Activated CD8-positive, alpha-beta memory T cell treated with anti-CD3 and anti-CD28 coated beads for 4 hours (primary cell): ENCODE measurements at regions not wholly inside any gene's neighbourhood (a gene's known extent, or its start where the extent isn't known, plus 50 kb on each side); places are given as distances from the start of the nearest gene placed in this dataset.
"Not testable (repeated sequence)": the region's sequence is repeated elsewhere in the genome, so short reads cannot be mapped to it uniquely, and the experiment has no call there.

Experiments
- DNase-seq, 2 donors: peaks; one replicate each; pipeline ENCODE4 v3.0.0-alpha.2; 2020; ENCODE audit warnings: low read depth in 2 of 2

DNA sequence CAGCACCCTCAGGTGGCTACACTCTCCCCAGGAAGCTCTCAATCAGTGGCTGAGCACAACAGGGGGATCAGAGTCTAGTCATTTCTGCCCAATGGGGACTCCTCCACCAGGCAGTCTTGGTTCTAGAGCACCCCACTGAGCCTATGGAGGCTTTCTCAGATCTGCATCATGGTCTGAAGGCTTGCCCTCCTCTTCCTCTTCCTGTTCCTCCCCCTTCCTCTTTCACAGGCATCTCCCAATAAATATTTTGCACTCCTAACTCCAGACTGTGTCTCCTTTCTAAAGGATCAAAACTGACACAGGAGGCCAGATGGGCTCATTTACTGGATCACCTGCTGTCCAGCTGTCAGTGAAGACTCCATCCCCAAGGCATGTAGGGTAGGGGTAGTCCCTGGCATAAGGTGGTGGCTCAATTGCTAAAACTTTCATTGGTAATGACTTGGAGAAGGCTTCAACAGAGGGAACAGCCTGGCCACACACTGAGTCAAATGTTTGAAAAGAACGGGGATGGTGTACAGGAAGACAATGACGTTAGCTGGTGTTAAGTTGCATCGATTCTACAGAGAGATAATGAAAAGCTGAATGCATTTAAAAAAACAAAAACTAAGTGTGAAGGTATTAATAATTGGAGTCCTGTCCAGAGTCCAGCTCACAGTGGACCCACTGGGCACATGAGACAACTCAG is 84.2 kb upstream of the SLC2A1 start:
- no peak for DNase-seq

DNA sequence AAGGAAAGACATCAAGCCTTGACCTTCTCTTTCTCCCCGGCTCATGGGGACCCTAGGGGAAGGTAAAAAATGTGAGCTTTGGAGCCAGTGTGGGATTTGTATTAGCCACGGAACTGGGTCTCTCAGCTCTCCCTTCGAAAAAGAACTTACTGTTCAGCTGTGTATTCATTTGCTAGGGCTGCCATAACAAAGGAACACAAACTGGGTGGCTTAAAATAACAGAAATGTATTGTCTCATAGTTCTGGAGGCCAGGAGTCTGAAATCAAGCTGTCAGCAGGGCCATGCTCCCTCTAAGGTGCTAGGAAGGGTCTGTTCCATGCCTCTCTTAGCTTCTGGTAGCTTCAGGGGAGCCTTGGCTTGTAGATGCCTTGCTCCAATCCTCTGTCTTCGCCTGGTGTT is 83.5 kb upstream of the SLC2A1 start:
- no peak for DNase-seq

DNA sequence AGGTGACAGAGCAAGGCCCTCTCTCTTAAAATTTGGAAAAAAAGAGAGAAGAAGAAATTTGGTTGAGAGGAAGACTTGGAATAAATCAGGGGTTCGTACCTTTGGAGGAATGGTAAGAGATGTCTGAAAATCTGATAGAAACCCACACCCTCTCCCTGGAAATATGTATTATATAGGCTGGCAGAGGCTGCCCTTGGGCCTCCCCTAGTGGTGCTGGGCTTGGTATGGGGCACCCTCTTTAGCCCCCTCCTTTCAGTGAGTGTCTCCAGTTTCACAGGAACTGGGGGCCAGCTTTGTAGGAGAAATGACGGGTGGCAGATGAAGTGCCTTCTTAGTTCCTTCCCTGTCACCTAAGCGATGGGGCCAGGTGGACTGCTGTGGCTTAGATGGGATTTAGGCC is 82.9 kb upstream of the SLC2A1 start:
- DNase-seq: no peak

DNA sequence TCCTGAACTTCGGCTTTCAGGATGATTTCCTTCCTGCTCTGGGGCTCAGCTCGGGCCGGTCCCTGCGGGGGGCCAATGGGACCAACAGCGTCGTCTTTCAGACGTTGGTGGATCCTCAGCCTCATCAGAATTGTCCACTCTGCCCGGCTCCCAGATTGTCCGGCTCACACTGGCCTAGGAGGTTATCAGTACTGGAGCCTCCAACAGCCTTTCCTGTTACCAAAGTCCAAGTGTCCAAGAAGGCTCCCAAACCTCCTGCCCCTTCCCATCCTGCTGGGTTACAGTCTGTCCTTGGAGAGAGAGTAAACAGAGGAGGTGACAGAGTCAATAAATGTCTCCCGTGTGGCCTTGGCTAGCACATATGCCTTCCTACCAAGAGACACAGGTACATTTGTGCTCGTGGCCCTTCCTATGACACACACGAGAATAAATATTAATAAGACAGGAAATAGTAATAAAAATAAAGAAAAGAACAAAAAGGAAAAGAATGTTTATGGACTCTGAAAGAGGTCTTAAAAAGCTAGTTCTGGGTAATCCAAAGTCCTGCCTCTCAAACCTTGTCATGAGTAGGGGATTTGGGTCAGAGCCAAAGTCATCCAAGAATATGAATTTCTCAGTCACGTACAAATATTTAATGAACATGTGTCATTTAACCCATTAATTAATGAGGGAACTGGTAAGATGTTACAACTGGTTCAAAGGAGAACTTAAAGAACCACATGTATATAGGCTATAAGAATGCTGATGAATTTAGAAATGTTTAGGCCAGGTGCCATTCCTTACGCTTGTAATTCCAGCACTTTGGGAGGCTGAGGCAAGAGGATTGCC is 80.8 kb upstream of the SLC2A1 start:
- DNase-seq: no peak

DNA sequence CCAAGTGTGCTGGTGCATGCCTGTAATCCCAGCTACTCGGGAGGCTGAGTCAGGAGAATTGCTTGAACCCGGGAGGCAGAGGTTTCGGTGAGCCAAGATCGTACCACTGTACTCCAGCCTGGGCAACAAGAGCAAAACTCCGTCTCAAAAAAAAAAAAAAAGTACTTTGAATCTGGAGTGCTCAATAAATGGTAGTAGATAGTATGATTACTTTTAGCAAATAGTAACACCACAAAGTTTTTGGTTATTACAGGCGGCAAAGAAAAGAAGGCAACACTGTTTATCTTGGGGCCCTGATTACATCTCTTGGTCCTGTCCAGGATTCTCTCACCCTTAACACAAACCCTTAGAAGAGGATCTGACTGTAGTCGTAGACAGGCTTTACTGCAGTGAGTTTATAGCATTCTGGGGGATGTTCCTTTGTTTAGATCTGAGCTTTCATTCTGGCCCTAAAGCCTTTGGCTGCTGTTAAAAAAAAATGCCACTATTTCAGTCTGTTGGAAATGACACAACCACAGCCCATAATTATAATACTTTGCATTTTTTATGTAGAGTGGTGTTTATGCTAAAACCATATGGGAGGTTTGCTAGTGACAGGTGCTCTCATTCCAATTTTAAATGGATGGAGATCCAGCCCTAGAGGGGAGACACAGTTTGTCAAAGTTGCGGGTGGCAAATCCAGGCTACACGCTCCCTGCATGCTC is 79.7 kb upstream of the SLC2A1 start:
- no peak for DNase-seq

DNA sequence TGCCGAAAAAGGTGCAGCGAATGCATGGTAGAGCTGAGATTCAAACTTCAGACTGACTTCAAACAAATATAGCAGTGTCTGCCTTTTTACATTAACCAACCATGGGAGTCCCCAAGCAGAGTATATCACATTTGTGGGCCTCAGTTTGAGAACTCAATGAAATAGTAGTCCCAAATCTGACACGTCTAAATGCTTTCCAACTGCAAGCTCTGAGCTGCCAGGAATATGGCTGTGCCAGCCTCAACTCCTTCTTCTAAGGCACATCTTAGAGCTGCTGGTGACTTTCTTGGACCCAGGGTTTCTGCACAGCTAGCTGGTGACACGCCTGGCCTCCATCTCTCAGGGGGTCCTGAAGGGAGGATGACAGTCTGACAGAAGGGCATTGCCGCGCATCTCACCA is 78.8 kb upstream of the SLC2A1 start:
- DNase-seq: no peak

DNA sequence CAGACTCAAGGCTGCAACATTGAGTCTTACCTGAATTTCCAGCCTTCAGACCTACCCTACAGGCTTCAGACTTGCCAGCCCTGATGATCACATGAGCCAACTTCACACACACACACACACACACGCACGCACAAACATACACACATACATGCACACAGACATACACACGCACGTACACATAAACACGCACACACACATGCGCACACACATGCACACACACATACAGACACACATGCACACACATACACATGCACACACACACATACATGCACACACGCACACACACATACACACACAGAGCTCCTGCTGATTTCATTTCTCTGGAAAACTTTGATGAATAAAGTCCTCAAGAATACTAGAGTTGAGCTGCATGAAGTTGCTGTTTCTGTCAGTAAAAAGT is 78.3 kb upstream of the SLC2A1 start:
- DNase-seq: no peak

DNA sequence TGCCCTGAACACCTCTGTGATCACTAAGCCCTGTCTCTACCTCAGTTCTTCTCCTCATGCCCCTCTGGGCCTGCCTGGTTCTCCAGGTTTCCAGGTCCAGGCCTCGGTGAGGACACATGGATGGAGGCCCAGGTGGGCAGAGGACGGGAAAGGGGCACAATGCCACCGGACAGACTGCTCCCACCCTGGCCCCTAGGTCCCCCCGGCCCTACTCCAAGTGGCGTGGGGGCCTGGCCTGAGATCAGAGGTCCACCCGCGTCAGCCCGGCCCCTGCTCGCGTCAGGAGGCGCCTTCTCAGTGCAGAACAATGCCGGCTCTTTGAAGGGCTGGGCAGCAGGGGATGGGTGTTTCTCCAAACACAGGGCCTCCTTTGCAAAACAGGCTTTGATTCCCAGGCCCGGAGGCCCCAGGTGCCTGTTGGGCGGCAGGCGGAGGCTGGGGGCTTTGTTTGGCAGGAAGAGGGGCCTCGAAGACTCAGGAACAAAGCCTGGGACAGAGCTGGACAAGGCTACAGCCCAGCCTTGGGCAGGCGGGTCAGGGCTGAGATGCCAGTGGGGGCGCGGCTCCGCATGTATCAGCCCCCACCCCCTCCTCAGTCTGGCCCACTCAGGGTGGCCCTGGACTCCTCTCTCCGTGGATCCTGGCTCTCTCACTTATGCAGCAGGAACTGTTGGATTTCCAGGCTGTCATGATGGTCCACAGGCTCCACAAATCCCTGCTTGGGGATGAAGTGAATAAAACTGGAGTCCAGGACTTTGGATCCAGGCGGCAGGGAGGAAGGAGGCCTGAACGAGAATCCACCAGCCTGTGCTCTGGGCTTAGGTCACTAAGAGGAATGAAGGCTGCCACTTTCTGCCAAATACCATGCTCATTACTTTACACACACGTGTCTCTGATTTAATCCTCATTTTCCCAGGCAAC is 77.4 kb upstream of the SLC2A1 start:
- no peak for DNase-seq

DNA sequence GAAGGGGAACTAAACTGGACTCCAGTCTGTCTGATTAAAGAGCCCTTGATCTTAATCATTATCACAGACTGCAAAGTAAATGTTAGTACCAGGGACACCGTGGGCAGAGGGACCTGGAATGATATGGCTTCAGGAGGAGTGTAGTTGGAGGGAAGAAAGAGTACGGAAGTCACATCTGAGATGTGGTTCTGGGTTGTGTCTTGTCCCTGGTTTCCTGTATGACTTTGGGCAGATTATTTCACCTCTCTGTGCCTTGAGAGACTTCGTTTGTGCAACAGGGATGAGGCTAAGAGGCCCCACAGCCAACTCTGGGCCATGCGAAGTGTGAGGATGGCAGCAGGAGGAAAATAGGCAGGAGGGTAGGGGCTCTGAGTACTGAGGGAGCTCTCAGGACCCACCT is 76.1 kb upstream of the SLC2A1 start:
- no peak for DNase-seq

DNA sequence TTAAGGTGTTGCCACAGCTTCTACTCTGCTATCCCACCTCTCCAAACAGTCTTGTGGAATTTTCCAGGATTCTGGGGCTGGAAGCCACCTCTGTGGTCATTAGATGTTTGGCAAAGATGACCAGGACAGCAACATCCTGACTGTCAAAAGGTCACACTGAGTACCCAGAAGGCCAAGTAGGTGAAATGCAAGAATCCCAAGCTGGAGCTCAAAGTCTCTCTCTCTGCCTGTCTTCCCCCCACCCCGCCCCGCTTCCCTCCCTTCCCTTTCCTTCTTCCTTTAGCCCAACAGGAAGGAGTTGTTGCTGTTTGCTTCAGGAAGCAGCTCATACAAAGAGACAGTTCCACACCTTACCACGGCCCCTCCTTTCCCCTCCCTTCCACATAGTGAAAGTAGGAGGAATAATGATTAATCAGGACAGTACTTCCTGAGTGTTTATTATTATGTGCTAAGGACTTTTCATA is 75.6 kb upstream of the SLC2A1 start:
- DNase-seq: no peak

DNA sequence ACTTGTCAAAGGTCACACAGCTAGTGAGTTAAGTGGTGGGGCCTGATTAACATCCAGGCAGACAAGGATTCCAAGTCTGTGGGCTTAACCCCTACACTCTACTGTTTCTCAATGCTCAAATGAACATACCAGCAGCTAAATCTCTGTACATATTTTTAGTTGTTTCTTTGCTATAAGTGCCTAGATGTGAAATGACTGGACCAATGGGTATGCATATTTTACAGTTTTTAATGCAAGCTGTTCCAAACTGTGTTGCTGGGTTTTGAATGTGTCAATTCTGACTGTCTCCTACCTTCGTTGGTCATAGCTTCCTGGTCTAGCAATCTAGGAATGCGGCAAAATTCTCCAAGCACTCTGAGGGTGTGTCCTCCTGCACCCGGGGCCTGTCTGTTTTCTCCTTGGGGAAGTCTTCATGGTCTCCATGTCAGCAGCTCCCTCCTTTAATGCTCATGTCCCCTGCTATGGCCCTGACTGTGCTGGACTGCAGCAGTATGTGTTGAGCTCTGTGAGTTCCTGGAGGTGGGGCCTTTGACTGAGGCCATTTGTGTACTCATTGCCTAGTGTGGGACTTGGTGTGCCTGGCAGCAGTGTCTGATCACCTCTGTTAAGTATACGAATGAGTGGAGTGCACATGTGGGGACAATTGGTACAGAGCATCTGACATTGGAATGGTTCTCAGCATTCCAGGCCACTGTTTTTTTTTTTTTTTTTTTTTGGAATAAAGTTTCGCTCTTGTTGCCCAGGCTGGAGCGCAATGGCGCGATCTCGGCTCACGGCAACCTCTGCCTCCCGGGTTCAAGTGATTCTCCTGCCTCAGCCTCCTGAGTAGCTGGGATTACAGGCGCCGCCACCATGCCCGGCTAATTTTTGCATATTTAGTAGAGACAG is 72.9 kb upstream of the SLC2A1 start:
- no peak for DNase-seq

DNA sequence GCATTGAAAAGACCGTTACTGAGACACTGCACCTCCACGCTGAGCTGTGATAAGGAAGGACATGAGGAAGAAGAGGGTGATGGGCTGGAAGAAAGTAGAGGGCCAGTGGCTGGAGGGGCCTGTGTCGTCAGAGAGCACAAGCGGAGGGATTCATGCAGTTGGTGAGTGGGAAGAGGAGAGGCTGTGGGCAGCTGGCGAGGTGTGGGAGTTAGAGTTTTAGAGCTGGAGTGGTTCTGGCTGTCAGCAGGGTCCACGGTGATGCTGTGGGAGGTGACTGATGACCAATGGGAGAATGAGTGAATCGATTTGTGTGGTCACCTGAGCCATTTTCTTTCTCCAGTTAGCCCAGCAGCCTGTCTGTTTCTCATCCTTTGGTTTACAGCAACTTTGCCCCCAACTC is 66.2 kb upstream of the SLC2A1 start:
- DNase-seq: no peak

DNA sequence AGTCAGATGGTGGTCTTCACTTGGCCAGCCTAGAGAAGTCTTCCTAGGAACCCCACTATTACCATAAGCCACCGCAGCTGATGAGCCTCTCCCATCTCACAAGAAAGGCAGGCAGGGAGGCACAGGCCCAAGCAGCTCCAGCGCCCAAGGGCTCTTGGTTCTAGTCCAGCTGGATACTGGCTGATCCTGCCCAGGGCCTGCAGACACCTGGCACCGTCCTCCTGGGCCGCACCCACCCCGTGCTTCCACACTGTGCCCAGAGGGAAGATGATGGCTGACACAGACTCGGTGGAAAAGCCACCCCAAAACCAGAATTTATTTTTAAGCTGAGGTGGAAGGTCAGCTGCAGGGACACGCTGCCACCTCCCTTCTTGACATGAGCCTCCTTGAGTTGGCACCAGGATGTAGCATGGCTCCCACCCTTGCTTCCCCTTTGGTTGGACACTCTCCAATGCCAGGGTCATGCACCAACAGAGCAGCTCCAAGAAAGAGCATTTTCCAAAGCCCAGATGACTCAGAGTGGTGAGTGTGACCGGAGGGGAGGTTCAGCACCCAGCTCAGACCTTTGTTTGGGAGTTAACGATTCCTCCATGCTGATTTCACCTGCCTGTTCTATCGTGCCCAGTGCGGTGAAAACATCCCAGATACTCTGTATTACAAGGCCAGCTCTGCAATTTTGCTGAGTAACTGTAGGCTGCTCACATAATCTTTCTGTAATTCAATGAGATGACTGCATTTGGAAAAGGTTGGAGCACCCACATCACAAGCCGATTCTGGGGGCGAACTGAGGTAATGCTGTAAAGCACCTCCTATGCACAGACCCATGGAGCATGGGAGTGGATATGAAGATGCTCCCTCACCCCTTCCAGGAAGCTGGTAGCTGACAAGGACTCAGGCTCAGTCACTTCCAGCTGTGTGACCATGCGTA is 63.1 kb upstream of the SLC2A1 start:
- DNase-seq: no peak

DNA sequence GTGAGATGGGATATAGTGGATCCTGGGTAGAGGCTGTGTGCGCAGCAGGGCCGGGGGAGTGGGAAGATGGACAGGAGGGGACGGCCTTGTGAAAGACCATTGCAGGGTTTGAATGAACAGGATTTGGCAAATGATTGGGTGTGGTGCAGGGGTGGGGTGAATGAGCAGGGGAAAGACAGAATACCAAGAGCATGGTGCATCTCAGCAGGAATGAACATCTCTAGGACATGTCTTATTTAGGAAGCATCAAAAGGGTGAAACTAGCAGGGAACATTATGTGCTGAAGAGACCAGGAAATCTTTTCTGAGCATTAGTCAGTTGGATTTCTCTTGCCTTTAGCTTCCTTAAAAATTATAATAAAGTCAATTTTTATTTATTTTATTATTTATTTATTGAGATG is 60.6 kb upstream of the SLC2A1 start:
- DNase-seq: no peak

DNA sequence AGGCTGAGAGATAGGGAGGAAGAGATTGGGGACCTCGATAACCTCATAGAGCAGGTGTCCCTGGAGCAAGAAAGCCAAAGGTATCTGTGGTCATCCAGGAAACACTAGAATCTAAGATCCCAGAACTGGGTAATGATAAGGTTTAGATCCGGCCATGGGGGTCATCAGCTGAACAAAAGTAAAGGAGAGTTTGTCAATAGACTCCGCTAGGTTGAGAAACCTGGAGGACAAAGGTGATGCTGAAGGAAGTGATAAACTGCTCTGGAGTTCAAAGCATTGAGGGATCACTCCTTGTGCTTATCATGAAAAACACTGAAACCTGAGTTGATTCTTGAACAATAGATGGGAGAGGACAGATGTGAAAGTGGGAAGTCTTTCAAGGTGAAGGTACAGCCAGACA is 59.5 kb upstream of the SLC2A1 start:
- no peak for DNase-seq

DNA sequence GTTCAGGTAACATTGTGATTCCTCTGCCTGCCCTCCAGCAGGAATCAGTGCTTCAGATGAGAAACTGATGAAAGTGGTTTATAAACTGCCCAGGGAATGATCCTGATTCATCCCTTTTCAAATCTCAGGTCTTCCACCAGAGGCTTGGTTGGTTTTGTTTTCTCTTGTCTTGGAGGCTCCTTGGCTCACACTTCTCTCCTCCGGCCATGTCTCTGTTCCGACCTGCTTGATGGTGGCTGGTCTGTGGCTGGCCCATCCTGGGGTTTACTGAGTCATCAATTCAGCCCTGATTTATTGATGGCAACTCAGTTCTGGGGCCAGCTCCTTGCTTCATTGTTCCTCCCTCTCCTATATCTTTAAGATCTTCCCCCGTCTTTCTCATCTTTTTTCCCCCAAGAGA is 56.6 kb upstream of the SLC2A1 start:
- DNase-seq: no peak

DNA sequence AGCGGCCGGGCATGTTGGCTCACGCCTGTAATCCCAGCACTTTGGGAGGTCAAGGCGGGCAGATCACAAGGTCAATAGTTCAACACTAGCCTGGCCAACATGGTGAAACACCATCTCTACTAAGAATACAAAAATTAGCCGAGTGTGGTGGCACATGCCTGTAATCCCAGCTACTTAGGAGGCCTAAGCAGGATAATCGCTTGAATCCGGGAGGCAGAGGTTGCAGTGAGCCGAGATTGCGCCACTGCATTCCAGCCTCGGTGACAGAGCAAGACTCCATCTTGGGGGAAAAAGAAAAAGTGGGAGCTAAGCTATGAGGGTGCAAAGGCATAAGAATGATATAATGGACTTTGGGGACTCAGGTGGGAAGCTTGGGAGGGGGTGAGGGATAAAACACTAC is 55.9 kb upstream of the SLC2A1 start:
- DNase-seq: not testable (repeated sequence)

DNA sequence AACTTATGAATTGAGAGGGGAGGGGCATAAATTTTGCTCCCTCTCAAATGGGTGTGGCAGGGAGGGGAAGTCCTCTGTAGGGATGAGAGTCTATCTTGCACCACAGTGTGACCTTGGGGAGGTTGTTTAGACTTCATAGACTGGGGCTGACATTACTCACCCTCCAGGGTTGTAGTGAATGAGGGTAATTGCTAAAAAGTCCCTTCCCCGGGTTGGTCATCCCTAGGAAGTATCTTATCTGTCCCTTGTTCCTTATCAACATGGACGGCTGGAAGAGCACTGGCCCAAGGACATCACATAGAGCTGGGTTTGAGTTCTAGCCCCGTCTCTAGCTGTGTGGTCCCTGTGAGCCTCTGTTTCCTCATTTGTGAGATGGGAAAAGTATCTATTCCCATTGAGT is 52.4 kb upstream of the SLC2A1 start:
- DNase-seq: no peak

DNA sequence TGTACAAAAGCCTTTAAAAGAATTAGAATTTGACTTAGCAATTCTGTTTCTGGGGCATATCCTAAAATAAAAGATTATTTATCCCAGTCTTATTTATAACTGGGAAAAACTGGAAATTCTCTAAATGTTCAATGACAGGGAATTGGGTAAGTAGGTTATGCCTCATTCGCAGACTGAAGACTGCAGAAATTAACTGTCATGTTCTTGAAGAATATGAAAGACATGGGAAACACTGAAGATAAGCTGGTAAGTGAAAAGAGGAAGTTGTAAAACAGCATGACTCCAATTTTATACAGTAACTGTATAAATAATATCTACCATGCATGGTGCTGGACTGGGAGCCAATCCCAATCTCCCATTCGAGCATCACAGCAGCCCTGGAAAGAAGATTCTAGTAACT is 50.6 kb upstream of the SLC2A1 start:
- DNase-seq: no peak
